Left hindlimb (tissue), 1 donor: ENCODE measurements at regions not wholly inside any gene's neighbourhood (a gene's known extent, or its start where the extent isn't known, plus 50 kb on each side); places are given as distances from the start of the nearest gene placed in this dataset.
"Not testable (repeated sequence)": the region's sequence is repeated elsewhere in the genome, so short reads cannot be mapped to it uniquely, and the experiment has no call there.

Experiments used
- DNase-seq: peaks from one replicate; pipeline ENCODE4 v3.0.0-alpha.2; 2018

DNA sequence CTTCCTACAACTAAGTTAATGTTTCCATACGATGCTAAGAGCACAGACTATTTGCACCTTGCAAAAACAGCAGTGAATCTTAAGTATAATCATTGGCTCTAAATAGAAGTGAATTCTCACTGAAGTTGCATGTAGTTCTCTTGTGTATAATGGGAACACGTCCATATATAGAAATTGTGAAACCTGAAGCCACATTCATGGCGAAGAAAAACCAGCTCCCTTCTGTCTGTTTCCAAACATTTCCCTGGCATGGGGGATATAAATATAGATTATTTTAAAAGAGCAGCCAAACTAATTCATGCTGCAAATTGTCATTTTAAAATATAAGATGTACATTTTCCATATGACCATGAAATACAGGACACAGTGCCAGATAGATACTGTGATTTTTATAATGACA, 71.1 kb downstream of the TRAM1L1 start:
- DNase-seq = no peak

GRCh38 chr4:117010671-117011070, 74.7 kb downstream of the TRAM1L1 start:
- no peak for DNase-seq

GRCh38 chr4:117001077-117001476, 84.3 kb downstream of the TRAM1L1 start:
- no peak for DNase-seq

- DNase-seq = no peak
Observed at GRCh38 chr4:116982656-116983055, 102.7 kb downstream of the TRAM1L1 start.

DNA sequence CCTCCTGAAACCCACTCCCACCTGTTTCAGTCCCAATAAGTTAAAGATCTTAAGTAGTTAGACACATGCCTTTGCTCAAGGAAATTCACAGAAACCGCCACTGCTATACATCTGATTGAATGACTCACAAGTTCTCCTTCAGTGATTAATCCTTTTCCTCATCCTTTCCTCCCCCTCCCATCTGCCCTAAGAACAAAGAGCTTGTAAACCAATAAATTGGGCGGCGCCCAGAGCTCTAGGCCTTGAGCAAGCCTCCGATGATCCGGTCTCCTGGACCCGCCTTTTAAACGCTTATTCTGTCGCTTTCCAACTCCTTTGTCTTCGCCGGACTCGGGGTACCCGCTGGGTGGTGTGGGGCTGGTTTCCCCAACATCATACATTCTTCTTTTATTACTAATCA, 104.9 kb downstream of the TRAM1L1 start:
- DNase-seq = not testable (repeated sequence)

GRCh38 chr4:116959045-116959444, 126.3 kb downstream of the TRAM1L1 start:
- DNase-seq = no peak

DNA sequence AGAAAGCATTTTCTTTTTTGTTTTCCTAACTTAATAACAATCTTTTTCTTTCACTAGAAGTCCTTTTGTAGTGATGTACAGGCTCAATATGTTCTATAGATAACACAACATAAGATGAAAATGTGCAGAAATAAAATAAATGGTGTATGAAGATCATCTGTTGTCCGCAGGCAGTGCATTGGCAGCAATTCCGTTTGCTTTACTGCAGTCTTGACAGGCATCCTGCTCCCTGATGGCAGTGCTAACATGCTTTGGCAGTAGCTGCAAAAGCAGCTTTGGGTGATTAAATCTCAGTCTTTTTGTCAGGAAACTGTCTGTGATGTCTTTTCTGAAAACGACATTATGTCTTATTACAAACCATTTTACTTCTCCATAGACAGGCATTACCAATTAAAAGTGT, 131.4 kb downstream of the TRAM1L1 start:
- no peak for DNase-seq

DNA sequence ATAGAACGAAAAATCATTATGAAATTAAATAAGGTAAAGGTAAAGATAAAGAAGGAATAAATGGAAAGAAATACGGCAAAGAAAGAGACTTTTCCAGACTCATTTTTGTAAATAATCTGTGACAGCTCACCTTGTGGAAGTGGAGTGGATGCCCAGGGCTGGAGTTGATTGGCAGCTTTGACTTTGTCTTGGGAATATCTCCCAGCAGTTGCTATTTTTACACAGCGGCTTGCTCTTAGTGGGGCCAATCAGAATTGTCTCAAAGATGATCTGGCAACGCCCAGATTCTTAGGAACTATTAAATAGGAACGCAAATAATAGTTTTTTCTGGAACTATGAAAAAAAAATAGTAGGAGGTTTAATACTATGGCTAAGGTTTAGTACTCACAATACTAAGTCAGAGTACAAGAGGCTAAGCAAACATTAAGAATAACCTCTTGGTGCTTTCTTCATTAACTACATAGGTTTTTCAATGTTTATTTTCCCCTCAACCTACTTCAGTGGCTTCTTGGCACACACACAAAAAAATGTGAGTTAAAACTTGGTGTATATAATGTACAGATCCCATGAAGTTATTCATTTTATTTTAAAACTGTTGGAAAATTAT, 132.7 kb downstream of the TRAM1L1 start:
- DNase-seq = no peak

DNA sequence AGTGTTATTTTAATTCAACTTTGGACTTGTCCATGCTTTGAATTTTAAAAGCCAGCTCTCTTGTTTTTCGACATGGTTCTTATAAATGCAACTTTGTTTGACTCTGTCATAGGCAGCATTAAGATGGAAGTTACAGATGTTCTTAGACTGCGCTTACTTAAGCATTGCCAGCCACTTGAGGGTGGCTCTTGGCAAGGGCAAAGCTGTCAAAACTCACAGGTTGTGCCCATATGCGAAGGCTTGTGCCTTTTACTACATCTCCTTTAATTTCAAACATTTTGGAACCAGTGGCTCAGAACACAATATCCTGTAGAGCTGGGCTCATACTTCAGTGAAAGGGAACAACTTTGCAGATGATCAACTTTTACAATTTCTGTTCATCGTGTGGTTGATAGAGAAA, 135.5 kb downstream of the TRAM1L1 start:
- DNase-seq = peak; percentile 28

DNA sequence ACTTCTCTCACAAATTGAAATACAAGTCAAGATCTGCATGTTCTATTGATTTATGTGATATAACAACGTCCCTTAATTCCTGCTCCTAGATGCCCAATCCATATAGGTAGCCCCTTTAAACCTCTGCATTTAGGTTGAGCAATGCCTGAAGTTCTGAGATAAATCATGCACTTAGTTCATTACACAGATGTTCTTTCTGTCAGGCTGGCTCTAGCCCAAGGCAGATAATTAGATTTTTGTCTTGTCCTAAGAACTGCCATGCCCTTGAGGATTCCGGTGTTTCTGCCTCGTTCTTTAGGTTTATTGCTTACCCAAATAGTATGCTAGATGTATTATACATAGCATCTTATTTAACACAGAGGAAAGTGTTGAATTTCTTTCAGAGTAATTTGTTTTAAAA, 143.1 kb downstream of the TRAM1L1 start:
- no peak for DNase-seq

DNA sequence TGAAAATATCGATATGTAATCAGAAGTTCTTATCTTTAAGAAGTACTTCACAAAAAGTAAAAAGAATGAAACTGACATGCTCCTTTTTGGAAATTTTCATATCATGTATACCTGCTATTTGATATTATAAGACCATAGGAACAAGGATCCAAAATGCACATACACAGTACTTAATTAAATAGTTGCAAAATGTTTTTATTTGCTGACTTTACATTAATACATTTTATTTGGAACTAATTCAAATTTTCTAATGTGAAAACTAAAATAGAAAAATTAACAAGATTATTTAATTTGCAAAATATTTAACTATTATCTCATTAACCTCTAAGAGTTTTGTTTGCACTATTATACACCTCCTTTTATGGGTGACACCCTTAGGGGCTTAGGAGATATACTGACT, 155.0 kb downstream of the TRAM1L1 start:
- DNase-seq = no peak

GRCh38 chr4:116926631-116927295, 158.6 kb downstream of the TRAM1L1 start:
- no peak for DNase-seq

DNA sequence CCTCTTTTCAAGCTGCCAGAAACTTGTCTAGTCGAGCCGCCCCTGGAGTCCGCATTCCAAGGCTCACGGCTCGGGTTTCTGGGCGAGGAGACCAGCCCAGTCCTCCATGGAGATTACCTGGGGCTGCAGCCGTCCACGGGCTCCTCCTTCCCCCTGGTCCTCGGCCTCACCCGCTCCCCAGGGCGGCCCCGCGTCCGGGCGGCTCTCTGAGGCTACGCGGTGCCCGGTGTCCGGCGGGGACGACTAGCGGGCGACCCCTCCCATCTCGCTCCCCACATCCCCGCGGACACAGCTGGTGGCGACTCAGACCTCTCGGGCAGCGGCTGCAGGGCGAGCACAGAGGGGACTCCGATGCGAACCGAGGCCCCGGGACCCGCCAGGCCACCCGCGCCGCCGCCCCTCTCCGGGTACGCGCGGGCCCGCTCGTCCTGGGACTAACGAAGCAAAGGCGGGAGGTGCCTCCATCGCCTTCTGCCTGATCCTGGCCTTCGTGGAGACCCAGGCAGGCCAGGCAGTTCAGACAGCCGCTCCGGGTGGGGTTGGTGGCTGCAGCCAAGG, 159.4 kb downstream of the TRAM1L1 start:
- peak; percentile 44 for DNase-seq

DNA sequence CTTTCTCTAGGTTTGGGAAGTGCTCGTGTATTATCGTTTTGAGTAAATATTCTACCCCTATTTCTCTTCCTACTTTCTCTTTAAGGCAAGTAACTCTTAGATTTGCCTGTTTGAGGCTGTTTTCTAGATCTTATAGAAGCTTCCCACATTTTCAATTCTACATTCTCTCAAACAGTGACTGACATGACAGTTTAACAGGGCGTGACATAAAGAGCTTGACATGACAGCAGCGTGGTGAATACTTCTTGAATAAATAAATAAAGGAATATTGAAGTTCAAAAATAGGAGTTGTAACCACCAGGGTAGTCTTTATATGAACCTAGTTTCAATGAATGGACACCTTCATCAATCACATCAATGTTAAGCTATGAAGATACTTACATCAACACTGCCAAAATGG, 162.0 kb downstream of the TRAM1L1 start:
- no peak for DNase-seq

DNA sequence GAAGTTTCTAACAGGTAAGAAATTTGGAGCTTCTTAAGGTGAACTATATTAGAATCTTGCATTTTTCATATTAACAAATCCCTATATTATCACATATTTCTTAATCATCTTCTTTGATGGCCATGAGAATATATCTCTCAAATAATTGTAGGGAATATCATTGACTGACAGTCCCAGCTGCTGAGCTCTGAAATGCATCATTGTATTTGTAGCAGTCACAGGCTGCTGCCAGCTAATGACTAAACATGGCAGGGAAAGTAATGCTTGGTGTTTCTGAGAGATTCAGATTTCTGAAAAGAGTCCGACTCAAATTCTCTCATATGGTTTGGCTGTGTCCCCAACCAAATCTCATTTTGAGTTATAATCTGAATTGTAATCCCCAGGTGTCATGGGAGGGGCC, 171.9 kb downstream of the TRAM1L1 start:
- DNase-seq = no peak

DNA sequence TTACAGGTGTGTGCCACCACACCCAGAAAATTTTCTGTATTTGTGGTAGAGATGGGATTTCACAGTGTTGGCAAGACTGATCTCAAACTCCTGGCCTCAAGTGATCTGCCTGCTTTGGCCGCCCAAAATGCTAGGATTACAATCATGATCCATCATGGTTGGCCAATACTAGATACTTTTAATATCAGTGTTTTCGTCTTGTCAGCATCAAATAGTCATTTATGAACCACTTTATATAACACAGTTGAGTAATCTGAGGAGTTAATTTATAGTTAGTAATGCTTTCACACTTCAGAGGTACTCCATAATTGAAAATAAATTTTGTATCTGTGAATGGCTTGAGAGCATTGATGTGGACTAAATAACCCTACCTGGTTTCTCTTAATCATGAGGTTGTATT, 178.6 kb downstream of the TRAM1L1 start:
- no peak for DNase-seq

- no peak for DNase-seq
Observed at GRCh38 chr4:116899561-116899960, 185.8 kb downstream of the TRAM1L1 start.

DNA sequence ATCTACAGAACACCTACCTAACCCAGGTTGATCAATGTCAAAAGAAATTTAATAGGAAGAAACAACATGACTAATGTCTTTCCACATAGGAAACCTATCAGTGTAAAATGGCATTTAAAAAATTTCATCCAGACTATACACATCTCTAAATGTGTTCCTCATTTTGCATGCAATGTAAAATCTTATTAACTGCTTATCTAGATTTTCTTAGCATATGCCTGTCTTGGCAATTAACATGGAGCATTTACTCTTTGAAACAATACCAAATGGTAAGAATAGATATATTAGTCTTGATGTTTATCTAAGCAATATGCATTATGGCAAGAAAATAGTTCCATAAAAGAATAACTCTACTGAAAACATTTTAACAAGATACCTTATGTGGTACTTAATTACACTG, 199.8 kb downstream of the TRAM1L1 start:
- no peak for DNase-seq

GRCh38 chr4:116882503-116882902, 202.9 kb downstream of the TRAM1L1 start:
- DNase-seq = no peak

DNA sequence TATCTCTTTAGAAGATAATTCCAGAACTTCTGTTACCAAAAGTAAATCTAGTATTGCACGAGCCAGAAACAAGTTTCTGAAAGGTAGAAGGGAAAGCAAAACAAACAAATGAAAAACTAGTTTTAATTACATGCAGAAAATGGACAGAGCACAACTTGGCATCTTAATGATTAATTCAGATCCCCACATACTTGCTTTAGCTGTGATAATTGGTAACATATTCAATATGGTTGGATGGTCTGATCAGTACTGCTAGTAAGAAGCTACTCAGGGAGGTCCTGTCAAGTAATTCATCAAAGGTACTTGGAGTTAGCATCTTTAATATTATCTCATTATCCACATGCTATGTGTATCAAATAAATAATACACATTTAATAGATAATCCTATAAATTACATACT, 204.3 kb downstream of the TRAM1L1 start:
- DNase-seq = no peak

GRCh38 chr4:116880625-116881024, 204.8 kb downstream of the TRAM1L1 start:
- DNase-seq = no peak

- DNase-seq = no peak
Observed at GRCh38 chr4:116878280-116878679, 207.1 kb downstream of the TRAM1L1 start.

DNA sequence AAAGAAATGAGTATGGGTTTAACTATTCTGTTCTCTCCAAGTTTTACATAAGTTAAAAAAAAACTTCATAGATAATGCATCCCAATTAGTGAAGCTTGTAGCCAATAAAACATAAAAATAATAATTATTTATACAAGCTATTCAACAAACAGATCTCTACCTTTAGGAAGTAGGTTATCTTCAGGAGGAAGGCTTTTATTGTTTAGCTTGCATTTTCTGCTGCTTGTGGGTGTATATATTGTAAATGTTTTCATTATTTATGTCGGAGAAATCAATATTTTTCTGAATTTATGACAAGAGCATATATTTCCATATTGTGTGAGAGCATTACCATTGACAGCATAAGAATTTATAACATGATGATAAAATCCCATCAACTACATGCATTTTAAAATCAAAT, 208.3 kb downstream of the TRAM1L1 start:
- DNase-seq = no peak

GRCh38 chr4:116872941-116873340, 212.4 kb downstream of the TRAM1L1 start:
- no peak for DNase-seq

- no peak for DNase-seq
Observed at GRCh38 chr4:116872308-116872707, 213.1 kb downstream of the TRAM1L1 start.
